ENCODE measurements at regions not wholly inside any gene's neighbourhood (a gene's known extent, or its start where the extent isn't known, plus 50 kb on each side); places are given as distances from the start of the nearest gene placed in this dataset.

DNA sequence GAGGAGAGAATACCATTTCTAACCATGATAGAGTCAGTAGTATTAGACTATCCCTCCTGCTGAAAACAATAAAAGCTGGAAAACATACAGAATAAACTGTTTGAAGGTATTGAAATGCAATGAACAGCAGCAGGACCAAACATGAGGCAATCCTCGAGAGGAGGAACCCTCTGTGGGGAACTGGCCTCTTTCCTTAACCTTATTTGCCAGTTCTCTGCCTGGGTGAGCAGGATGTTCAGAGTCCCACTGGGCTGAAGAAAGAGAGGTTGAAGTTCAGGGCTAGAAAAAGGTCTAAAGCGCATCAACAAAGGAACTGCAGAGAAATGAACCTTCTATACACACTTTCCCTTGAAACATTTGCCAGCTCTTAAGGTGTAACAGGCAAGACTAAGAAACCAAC is 79.8 kb upstream of the FHL2 start:
- TF ChIP-seq, protein P1, sequence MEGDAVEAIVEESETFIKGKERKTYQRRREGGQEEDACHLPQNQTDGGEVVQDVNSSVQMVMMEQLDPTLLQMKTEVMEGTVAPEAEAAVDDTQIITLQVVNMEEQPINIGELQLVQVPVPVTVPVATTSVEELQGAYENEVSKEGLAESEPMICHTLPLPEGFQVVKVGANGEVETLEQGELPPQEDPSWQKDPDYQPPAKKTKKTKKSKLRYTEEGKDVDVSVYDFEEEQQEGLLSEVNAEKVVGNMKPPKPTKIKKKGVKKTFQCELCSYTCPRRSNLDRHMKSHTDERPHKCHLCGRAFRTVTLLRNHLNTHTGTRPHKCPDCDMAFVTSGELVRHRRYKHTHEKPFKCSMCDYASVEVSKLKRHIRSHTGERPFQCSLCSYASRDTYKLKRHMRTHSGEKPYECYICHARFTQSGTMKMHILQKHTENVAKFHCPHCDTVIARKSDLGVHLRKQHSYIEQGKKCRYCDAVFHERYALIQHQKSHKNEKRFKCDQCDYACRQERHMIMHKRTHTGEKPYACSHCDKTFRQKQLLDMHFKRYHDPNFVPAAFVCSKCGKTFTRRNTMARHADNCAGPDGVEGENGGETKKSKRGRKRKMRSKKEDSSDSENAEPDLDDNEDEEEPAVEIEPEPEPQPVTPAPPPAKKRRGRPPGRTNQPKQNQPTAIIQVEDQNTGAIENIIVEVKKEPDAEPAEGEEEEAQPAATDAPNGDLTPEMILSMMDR (IDR thresholded peaks at IDR 0.05; ENCODE audit: low read depth, low read length, poor library complexity, severe bottlenecking) = no peak
- TF ChIP-seq EZH2phosphoT487 (IDR thresholded peaks at IDR 0.05; ENCODE audit: borderline replicate concordance, low read length) = no peak

All from DOHH2 (cell line).